HG02588 (cell line): ENCODE measurements at regions not wholly inside any gene's neighbourhood (a gene's known extent, or its start where the extent isn't known, plus 50 kb on each side); places are given as distances from the start of the nearest gene placed in this dataset.
"Not testable (repeated sequence)": the region's sequence is repeated elsewhere in the genome, so short reads cannot be mapped to it uniquely, and the experiment has no call there.

Experiments
- ATAC-seq: cut with Tn5 transposase; IDR thresholded peaks from one replicate; pipeline ENCODE4 v1.9.1; 2021; ENCODE audit warnings: mild to moderate bottlenecking, moderate library complexity; ENCODE audit not compliant: unreplicated experiment

GRCh38 chr4:1572964-1573720 lies 111.0 kb downstream of the FAM53A start:
- ATAC-seq = no peak

DNA sequence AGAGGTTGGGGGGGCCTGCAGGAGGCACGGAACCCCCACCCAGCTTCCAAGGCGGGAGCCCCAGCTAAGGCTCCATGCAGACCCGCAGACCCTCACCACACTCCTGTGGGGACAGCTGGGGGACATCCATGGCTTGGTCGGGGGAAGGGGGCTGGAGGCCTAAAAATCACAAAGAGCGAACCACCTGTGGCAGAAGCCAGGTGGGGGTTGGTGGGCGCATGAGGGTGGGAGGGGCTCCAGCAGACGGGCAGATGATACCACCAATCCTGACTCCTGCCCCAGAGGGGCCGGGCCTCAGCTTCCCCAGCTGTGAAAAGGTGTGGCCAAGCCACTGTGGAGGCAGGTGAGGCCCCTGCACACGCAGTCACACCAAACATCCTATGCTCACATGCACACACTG lies 111.6 kb downstream of the FAM53A start:
- ATAC-seq = no peak

GRCh38 chr4:1572010-1572385 lies 112.1 kb downstream of the FAM53A start:
- no peak for ATAC-seq

DNA sequence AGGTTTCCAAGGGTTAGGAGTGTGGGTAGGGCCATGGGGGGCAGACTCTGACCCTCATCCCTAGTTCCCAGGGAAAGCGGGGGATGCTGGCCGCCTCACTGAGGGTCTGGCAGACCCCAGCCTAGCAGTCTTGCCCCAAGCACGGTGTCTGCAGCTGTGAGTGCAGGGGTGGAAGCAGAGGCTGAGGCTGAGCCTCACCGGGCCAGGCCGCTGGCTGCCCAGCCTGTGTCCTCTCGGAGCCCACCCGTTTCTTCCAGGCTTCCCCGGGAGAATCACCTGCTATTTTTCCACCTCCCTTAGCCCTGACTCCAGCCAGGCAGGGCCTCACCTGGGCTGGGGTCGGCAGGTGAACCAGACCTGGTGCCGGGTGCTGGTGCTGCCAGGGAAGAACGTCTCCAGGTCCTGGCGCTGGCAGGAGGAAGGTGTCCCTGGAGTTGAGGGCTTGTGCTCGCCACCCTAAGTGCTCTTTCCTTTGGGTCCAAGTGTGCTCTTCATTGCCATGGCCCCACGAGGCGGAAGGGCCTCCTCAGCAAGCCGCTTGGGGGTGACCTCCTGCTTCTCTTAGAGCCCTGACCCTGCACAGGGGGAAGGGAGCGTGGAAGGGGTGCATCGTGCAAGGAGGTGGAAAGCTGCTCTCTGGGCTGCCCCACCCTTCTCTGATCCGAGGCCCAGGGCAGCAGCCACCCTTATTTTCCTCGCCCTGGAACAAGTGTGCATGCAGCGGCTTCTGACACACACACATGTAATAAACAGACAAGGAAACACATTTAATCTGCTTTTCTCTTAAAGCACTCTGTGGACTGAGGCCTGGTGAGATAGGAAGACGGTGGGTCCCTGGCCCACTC lies 112.7 kb downstream of the FAM53A start:
- ATAC-seq = no peak

DNA sequence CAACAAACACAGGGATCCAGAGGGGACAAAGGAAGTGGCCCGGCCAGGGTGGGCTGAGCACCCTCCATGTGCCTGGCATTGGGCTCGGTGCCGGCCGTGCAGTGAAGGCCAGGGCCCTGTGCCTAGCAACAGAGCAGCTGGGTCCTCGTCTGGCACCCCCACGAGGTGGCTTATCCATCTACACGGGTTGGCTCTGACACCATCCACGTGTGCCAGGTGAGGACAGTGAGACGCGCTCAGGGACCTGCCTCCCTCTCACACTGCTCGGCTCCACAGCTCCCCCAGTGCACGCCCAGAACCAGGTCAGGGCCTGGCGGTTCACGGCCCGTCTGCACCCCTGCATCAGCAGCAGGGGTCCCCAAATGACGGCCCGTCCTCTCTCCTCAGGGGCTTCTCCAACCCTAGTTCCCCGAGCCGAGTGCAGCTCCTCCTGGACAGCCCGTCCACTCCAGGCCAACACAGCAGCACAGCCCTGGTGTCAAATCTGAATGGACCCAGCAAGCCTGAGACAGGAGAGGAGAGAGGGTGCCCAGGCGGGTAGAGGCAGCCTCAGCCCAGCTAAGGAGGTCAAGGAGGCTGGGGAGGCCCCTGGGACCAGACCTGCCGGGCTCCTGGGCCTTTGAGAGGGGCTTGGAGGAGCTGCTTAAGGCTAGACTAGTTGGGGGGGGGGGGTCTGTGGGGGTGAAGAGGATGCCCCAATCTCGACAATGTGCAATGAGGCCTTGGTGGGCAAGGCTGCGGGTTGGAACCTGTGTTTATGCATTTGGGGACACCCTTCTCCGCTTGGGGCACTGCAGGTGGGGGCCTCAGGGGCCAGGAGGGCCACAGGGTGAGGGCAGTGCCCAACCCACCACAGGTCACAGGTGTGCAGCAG lies 113.6 kb downstream of the FAM53A start:
- ATAC-seq = no peak

DNA sequence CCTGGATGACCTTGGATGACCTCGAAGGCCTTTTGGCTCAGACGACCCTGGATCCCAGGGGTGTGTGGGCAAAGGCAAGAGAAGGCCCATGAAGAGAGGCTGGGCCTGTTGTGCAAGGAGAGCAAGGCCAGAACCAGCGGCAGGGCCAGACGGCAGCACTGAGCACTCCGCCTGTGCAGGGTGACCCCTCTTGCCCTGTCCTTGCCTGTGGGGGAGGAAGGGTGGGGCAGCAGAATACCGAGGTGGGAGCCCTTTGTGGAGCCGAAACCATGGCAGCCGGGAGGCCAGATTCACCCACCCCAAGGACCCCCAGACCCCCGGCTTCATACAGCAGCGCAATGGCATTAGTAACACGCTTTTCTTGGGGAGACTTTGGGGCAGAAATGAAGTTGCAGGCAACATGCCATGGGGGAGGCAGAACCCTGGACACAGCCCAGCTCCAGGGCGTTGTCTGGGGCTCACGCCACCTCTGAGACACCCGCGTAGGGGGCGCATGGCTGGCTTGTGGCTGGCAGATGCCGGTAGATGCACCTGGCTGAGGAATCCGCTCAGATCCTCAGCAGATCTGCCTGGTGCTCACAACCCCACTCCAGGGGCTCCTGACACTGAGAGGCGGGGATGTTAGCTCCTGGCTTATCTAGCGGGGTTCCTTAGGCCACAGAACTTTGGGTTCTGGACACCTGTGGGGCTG lies 114.5 kb downstream of the FAM53A start:
- no peak for ATAC-seq

DNA sequence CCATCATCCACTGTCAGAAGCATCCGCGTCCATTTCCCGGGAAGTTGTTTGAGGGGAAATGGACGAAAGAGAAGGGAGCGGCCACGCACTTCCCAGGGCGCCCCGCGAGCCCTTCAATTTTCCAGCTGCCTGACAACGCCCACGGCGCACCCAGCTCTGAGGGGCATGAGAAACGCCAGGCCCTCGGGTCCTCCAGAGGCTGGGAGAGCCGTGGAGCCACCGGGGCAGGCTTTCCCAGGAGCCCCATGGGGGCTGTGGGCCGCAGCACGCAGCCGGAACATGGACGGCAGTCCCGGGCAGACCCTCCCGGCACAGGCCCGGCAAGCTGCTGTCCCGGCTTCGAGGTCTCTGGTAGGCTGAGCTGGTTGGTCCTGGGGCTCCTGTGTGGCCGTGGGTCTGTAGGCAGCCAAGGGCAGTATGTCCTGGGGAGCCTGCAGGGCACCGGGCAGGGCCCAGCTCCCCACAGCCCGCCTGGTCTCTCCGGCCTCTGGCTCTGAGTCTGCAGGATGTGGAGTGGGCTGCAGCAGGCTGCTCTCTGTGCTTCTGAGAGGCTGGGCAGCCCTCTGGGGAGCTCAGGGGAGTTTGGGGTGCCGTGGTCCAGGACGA lies 115.2 kb downstream of the FAM53A start:
- no peak for ATAC-seq

GRCh38 chr4:1567808-1568581 lies 116.1 kb downstream of the FAM53A start:
- ATAC-seq = no peak

- ATAC-seq = no peak
Observed at GRCh38 chr4:1567519-1567807, 116.7 kb downstream of the FAM53A start.

GRCh38 chr4:1566838-1567518 lies 117.1 kb downstream of the FAM53A start:
- ATAC-seq = no peak

DNA sequence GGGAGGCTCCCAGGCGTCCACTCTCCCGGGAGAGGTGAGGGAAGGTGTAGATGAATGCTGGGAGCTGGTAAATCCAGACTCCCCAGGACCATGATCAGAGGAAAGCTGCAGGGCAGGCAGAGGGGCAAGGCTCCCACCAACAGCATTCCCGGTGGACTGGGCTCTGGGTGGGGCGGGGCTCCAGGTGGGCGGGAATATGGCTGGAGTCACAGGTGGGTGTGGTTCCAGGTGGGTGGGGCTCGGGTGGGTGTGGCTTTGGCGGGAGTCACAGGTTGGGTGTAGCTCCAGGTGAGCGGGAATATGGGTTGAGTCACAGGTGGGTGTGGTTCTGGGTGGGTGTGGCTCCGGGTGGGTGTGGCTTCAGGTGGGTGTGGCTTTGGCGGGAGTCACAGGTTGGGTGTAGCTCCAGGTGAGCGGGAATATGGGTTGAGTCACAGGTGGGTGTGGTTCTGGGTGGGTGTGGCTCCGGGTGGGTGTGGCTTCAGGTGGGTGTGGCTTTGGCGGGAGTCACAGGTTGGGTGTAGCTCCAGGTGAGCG lies 117.7 kb downstream of the FAM53A start:
- not testable (repeated sequence) for ATAC-seq

DNA sequence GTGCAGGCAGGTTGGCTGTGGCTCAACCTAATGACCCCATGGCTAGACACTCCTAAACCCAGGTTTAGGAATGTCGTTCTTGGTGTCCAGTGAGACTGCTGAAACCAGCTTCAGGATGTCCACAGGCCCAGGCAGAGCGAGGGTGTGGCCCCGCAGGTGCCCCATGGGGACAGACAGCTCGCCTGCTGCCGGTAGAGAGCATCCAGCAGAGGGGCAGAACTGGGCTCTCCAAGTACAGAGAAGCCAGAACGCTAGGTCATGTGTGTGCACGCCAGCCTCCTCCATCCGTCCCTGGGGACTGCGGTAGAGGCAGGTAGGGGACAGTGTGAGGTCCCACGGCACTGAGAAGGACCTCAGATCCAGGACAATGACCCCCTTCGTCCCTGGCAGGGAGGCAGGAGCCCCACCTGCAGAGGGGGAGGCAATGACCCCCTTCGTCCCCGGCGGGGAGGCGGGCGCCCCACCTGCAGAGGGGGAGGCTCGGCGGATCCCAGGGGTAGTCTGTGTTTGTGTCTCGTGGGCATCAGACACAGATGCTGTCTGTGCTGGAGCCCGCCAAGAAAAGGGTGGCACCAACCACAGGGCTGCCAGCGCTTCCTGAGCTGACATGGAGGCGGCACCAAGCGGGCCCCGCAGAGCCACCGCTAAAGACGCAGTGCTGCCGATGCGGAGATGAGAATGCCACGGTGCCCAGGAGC lies 118.4 kb downstream of the FAM53A start:
- ATAC-seq = no peak

- no peak for ATAC-seq
Observed at GRCh38 chr4:1564535-1565375, 119.4 kb downstream of the FAM53A start.

- ATAC-seq = no peak
Observed at GRCh38 chr4:1563768-1564485, 120.2 kb downstream of the FAM53A start.

DNA sequence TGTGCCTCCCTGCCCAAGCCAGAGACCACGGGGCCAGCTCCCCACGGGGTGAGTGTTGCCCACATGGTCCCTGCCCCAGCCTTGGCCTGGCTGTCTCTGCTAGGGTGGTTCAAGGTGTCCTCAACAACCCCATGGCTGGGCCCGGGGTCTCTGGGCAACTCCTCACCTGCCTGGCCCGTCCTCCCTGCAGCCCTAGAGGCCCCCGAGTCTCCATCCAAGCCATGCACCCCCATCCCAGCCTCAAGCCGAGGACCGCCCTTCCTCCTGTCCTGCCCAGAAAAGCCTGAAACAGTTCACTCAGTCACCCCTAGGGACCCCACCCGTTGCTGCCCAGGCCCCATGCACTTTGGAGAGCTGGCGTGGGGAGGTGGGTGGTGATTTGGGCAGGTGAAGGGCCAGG lies 120.9 kb downstream of the FAM53A start:
- no peak for ATAC-seq

DNA sequence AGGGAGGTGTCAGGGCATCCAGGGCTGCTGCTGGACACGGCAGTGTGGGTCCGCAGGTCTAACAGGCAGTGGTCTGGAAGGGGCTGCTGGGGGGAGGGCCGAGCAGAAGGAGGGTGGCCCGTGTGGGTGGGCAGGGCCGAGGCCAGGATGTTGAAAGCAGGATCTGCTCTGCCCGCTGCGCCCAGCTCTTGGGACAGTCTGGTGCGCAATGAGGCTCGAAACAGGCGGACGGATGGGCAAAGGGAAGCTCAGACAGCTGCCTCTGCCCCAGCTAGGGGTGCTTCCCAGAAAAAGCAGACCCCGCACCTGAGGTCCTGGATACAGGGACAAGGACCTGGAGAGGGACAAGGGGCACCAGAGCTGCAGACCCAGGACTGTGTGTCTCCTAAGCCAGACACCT lies 121.3 kb downstream of the FAM53A start:
- no peak for ATAC-seq

- ATAC-seq = no peak
Observed at GRCh38 chr4:1562371-1562770, 121.7 kb downstream of the FAM53A start.
